Glomerular endothelial cell (primary cell): ENCODE measurements at regions not wholly inside any gene's neighbourhood (a gene's known extent, or its start where the extent isn't known, plus 50 kb on each side); places are given as distances from the start of the nearest gene placed in this dataset.

ENCODE experiments used
- DNase-seq: peaks from one replicate; pipeline ENCODE4 v3.0.0-alpha.2; 2011; ENCODE audit warnings: low read depth, low spot score; ENCODE audit errors: extremely low read depth

- DNase-seq, result peak; percentile 73
Measured at GRCh38 chr11:10933455-10934292, 75.8 kb upstream of the ZBED5 start.

GRCh38 chr11:10932976-10933375 lies 75.1 kb upstream of the ZBED5 start:
- no peak for DNase-seq

GRCh38 chr11:10931761-10932670 lies 74.2 kb upstream of the ZBED5 start:
- DNase-seq, result no peak

GRCh38 chr11:10930972-10931760 lies 73.3 kb upstream of the ZBED5 start:
- no peak for DNase-seq

- DNase-seq, result no peak
Measured at GRCh38 chr11:10930224-10930971, 72.5 kb upstream of the ZBED5 start.

- DNase-seq, result no peak
Measured at GRCh38 chr11:10927538-10927937, 69.7 kb upstream of the ZBED5 start.

GRCh38 chr11:10926801-10927211 lies 69.0 kb upstream of the ZBED5 start:
- no peak for DNase-seq

GRCh38 chr11:10925149-10925926 lies 67.5 kb upstream of the ZBED5 start:
- DNase-seq, result no peak

- DNase-seq, result no peak
Measured at GRCh38 chr11:10923882-10924281, 66.0 kb upstream of the ZBED5 start.

- DNase-seq, result no peak
Measured at GRCh38 chr11:10922892-10923291, 65.0 kb upstream of the ZBED5 start.

GRCh38 chr11:10920875-10921274 lies 63.0 kb upstream of the ZBED5 start:
- no peak for DNase-seq

- no peak for DNase-seq
Measured at GRCh38 chr11:10920205-10920604, 62.4 kb upstream of the ZBED5 start.

GRCh38 chr11:10918698-10919097 lies 60.8 kb upstream of the ZBED5 start:
- no peak for DNase-seq

- no peak for DNase-seq
Measured at GRCh38 chr11:10918275-10918674, 60.4 kb upstream of the ZBED5 start.

GRCh38 chr11:10917802-10918201 lies 59.9 kb upstream of the ZBED5 start:
- DNase-seq, result no peak

- DNase-seq, result no peak
Measured at GRCh38 chr11:10916665-10917064, 58.8 kb upstream of the ZBED5 start.

- no peak for DNase-seq
Measured at GRCh38 chr11:10914050-10914449, 56.2 kb upstream of the ZBED5 start.

GRCh38 chr11:10913075-10913474 lies 55.2 kb upstream of the ZBED5 start:
- no peak for DNase-seq

- DNase-seq, result peak; percentile 42
Measured at GRCh38 chr11:10911907-10912306, 54.1 kb upstream of the ZBED5 start.
